OCI-LY3 (cell line): ENCODE measurements at regions not wholly inside any gene's neighbourhood (a gene's known extent, or its start where the extent isn't known, plus 50 kb on each side); places are given as distances from the start of the nearest gene placed in this dataset.

Experiments
- H2AFZ ChIP-seq: fragments of 200-600, 300-600 bp; shearing (Covaris generic); 2 replicates; pipeline ENCODE4 v1.6.0; 2014; ENCODE audit warnings: antibody characterized with exemption, low read depth, low read length
- H3K27ac ChIP-seq: fragments of 200-600, 300-600 bp; sonication (generic); 2 replicates; pipeline ENCODE4 v1.5.1; 2014; ENCODE audit warnings: mild to moderate bottlenecking, low read length, moderate library complexity, mixed read lengths
- H3K27me3 ChIP-seq: fragments of 200-600, 300-600 bp; sonication (generic); 2 replicates; pipeline ENCODE4 v1.6.1; 2014; ENCODE audit warnings: low read depth, low read length, mixed read lengths
- H3K36me3 ChIP-seq: fragments of 200-600, 300-600 bp; sonication (generic); replicated peaks from 2 replicates; pipeline ENCODE3; 2014; ENCODE audit warnings: low read depth, low read length, mixed read lengths
- H3K4me1 ChIP-seq: fragments of 300-600, 200-600 bp; sonication (generic); 2 replicates; pipeline ENCODE4 v1.6.1; 2014; ENCODE audit warnings: low read length, mixed read lengths
- H3K4me2 ChIP-seq: fragments of 200-600, 300-600 bp; sonication (generic); 2 replicates; pipeline ENCODE4 v1.6.1; 2014; ENCODE audit warnings: low read length, mixed read lengths
- H3K4me3 ChIP-seq: fragments of 300-600, 200-600 bp; sonication (generic); 2 replicates; pipeline ENCODE4 v1.5.1; 2014; ENCODE audit warnings: antibody characterized with exemption, mild to moderate bottlenecking, low read length, moderate library complexity
- H3K79me2 ChIP-seq: fragments of 300-600, 200-600 bp; shearing (Covaris generic); 2 replicates; pipeline ENCODE4 v1.6.1; 2014; ENCODE audit warnings: mild to moderate bottlenecking, low read length, mixed read lengths
- H3K9ac ChIP-seq: fragments of 300-600, 200-600 bp; shearing (Covaris generic); 2 replicates; pipeline ENCODE4 v1.6.0; 2014; ENCODE audit warnings: mild to moderate bottlenecking, low read length, moderate library complexity
- H3K9me3 ChIP-seq: fragments of 200-600, 300-600 bp; shearing (Covaris generic); 2 replicates; pipeline ENCODE4 v1.6.1; 2014; ENCODE audit warnings: low read length, mixed read lengths; ENCODE audit not compliant: insufficient read depth
- H4K20me1 ChIP-seq: fragments of 200-600, 300-600 bp; sonication (generic); 2 replicates; pipeline ENCODE4 v1.6.1; 2016; ENCODE audit warnings: low read length, mixed read lengths; ENCODE audit not compliant: insufficient read depth
- EZH2phosphoT487 ChIP-seq: fragments of 200-600 bp; shearing (Covaris generic); IDR thresholded peaks from 2 replicates; pipeline ENCODE4 v1.6.1; 2018; ENCODE audit warnings: antibody characterized with exemption, mixed run types, low read depth
- TF ChIP-seq, protein P1 (sequence below): fragments of 200-600, 300-600 bp; sonication (generic); IDR thresholded peaks from 2 replicates; pipeline ENCODE4 v1.5.1; 2014; ENCODE audit warnings: antibody characterized with exemption, low read length, low read depth

DNA sequence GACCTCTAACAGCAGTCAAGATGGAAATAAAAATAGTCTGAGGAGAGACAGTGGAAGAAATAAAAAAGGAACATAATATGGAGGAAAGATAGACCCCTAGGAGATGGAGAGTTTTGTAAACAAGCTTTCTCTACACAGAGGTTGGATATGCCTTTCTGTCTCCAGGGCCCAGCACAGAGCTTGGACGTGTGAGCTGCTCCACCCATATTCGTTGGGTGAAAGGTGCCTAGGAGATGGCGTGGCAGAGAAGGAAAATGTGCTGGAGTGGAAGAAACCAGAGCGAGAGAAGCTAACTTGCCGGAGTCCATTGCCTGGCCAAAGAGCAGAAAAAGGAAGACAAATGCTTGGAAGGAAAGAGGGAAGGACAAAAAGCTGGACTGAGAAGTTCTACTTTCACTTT lies 78.3 kb upstream of the LMO4 start:
- Histone ChIP-seq H4K20me1 (no peaks in the 10 kb centered on the region), H3K27me3 (no peaks in the 10 kb centered on the region), H3K4me1 (peaks cover 2% of the 10 kb centered on the region; the same call in 1 of the 2 replicates), H3K79me2 (no peaks in the 10 kb centered on the region), H3K4me2 (no peak overlapping the region), H3K36me3 (no peaks in the 10 kb centered on the region), H2AFZ (no peak overlapping the region), H3K4me3 (no peak overlapping the region), H3K27ac (no peak overlapping the region), H3K9ac (no peak overlapping the region), H3K9me3 (no peaks in the 10 kb centered on the region)
- no peak for TF ChIP-seq EZH2phosphoT487
- TF ChIP-seq, protein P1, sequence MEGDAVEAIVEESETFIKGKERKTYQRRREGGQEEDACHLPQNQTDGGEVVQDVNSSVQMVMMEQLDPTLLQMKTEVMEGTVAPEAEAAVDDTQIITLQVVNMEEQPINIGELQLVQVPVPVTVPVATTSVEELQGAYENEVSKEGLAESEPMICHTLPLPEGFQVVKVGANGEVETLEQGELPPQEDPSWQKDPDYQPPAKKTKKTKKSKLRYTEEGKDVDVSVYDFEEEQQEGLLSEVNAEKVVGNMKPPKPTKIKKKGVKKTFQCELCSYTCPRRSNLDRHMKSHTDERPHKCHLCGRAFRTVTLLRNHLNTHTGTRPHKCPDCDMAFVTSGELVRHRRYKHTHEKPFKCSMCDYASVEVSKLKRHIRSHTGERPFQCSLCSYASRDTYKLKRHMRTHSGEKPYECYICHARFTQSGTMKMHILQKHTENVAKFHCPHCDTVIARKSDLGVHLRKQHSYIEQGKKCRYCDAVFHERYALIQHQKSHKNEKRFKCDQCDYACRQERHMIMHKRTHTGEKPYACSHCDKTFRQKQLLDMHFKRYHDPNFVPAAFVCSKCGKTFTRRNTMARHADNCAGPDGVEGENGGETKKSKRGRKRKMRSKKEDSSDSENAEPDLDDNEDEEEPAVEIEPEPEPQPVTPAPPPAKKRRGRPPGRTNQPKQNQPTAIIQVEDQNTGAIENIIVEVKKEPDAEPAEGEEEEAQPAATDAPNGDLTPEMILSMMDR, result no peak

DNA sequence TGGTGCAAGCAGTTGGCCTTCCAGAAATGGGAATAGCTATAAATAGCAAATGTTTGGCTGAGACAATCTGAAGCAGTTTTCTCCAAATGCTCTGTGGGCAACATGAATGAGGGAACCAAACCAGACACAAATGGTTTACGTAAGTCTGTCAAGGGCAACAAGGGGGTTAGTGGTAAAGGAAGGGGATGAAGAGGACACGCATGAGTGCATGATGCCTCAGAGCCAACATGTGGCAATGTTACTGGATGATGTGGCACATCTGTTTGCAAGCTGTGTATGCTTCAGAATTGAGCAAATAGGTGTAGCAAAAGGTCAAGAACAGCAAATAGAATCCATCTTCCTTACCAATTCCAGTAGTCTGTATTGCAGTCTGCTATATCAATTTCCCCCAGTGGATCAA lies 76.3 kb upstream of the LMO4 start:
- no peaks in the 10 kb centered on the region for H3K27me3 ChIP-seq
- no peaks in the 10 kb centered on the region for H3K9me3 ChIP-seq
- no peak for TF ChIP-seq EZH2phosphoT487
- TF ChIP-seq, protein P1, result no peak
- no peak overlapping the region for H2AFZ ChIP-seq
- H3K4me1 ChIP-seq, result peaks cover 2% of the 10 kb centered on the region; the same call in 1 of the 2 replicates
- no peak overlapping the region for H3K9ac ChIP-seq
- no peak overlapping the region for H3K4me2 ChIP-seq
- no peaks in the 10 kb centered on the region for H3K36me3 ChIP-seq
- no peaks in the 10 kb centered on the region for H3K79me2 ChIP-seq
- no peak overlapping the region for H3K4me3 ChIP-seq
- no peaks in the 10 kb centered on the region for H4K20me1 ChIP-seq
- no peak overlapping the region for H3K27ac ChIP-seq

DNA sequence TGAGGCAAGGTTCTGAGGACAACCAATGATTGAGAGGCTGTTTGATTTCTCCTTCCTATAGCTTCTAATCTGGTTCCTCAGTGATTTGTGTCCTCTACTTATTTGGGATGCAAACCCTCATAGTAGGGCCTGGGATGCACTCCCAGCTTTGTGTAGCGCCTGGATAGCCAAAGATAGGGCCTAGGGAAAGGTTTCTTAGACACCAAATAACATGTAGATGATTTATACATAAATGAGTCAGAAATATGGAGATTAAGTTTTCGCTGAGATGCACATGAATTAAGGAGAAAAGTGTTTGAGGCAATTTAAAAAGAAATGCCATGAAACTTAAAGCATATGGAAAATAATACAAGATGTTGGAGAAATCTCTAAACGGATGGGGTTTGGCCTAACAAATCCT lies 66.0 kb upstream of the LMO4 start:
- no peak overlapping the region for H2AFZ ChIP-seq
- H3K36me3 ChIP-seq, result no peaks in the 10 kb centered on the region
- H3K4me3 ChIP-seq, result no peak overlapping the region
- H3K79me2 ChIP-seq, result no peaks in the 10 kb centered on the region
- H3K27me3 ChIP-seq, result no peaks in the 10 kb centered on the region
- no peak overlapping the region for H3K4me2 ChIP-seq
- H3K4me1 ChIP-seq, result no peaks in the 10 kb centered on the region
- no peak overlapping the region for H3K9ac ChIP-seq
- TF ChIP-seq, protein P1, result no peak
- TF ChIP-seq EZH2phosphoT487, result no peak
- H4K20me1 ChIP-seq, result no peaks in the 10 kb centered on the region
- H3K27ac ChIP-seq, result no peak overlapping the region
- H3K9me3 ChIP-seq, result no peaks in the 10 kb centered on the region

GRCh38 chr1:87263281-87263680 lies 65.4 kb upstream of the LMO4 start:
- Histone ChIP-seq H3K27ac (no peak overlapping the region), H3K79me2 (no peaks in the 10 kb centered on the region), H2AFZ (no peak overlapping the region), H4K20me1 (no peaks in the 10 kb centered on the region), H3K27me3 (no peaks in the 10 kb centered on the region), H3K4me2 (no peak overlapping the region), H3K4me1 (no peaks in the 10 kb centered on the region), H3K9ac (no peak overlapping the region), H3K4me3 (no peak overlapping the region), H3K9me3 (no peaks in the 10 kb centered on the region), H3K36me3 (no peaks in the 10 kb centered on the region)
- TF ChIP-seq, protein P1, result no peak
- no peak for TF ChIP-seq EZH2phosphoT487
